SKM-1 treated with dmso at 0.1 percent for 144 hours (cell line): ENCODE measurements at regions not wholly inside any gene's neighbourhood (a gene's known extent, or its start where the extent isn't known, plus 50 kb on each side); places are given as distances from the start of the nearest gene placed in this dataset.
A peak's percentile ranks its signal among the peaks of the same experiment; 100 is the strongest.
"Not testable (repeated sequence)": the region's sequence is repeated elsewhere in the genome, so short reads cannot be mapped to it uniquely, and the experiment has no call there.

Source experiments
- DNase-seq: peaks from one replicate; lab custom pipeline; 2025; ENCODE audit not compliant: unreplicated experiment; lab: John Stamatoyannopoulos, UW

GRCh38 chr11:4315292-4315691, 52.9 kb downstream of the OR52B4 start:
- DNase-seq, result not testable (repeated sequence)

- DNase-seq, result not testable (repeated sequence)
Observed at GRCh38 chr11:4277225-4277624, 91.0 kb downstream of the OR52B4 start.

- DNase-seq, result not testable (repeated sequence)
Observed at GRCh38 chr11:4251085-4251484, 117.1 kb downstream of the OR52B4 start.

GRCh38 chr11:4249475-4249874, 118.7 kb downstream of the OR52B4 start:
- not testable (repeated sequence) for DNase-seq

GRCh38 chr11:4237771-4238170, 130.4 kb downstream of the OR52B4 start:
- not testable (repeated sequence) for DNase-seq

- not testable (repeated sequence) for DNase-seq
Observed at GRCh38 chr11:4218857-4219256, 124.3 kb downstream of the RRM1 start.

- DNase-seq, result no peak
Observed at GRCh38 chr11:4213746-4214145, 119.1 kb downstream of the RRM1 start.

- DNase-seq, result no peak
Observed at GRCh38 chr11:4211991-4212390, 117.4 kb downstream of the RRM1 start.

GRCh38 chr11:4203603-4204360, 109.2 kb downstream of the RRM1 start:
- DNase-seq, result peak; percentile 3

GRCh38 chr11:4202749-4203148, 108.2 kb downstream of the RRM1 start:
- no peak for DNase-seq

GRCh38 chr11:4197112-4197511, 102.5 kb downstream of the RRM1 start:
- DNase-seq, result no peak

GRCh38 chr11:4195909-4196308, 101.3 kb downstream of the RRM1 start:
- DNase-seq, result no peak

GRCh38 chr11:4194889-4195288, 100.3 kb downstream of the RRM1 start:
- DNase-seq, result no peak

GRCh38 chr11:4191031-4191571, 96.5 kb downstream of the RRM1 start:
- no peak for DNase-seq

GRCh38 chr11:4190519-4190918, 95.9 kb downstream of the RRM1 start:
- no peak for DNase-seq

- no peak for DNase-seq
Observed at GRCh38 chr11:4190098-4190497, 95.5 kb downstream of the RRM1 start.
